ENCODE measurements at regions not wholly inside any gene's neighbourhood (a gene's known extent, or its start where the extent isn't known, plus 50 kb on each side); places are given as distances from the start of the nearest gene placed in this dataset.
"Not testable (repeated sequence)": the region's sequence is repeated elsewhere in the genome, so short reads cannot be mapped to it uniquely, and the experiment has no call there.

DNA sequence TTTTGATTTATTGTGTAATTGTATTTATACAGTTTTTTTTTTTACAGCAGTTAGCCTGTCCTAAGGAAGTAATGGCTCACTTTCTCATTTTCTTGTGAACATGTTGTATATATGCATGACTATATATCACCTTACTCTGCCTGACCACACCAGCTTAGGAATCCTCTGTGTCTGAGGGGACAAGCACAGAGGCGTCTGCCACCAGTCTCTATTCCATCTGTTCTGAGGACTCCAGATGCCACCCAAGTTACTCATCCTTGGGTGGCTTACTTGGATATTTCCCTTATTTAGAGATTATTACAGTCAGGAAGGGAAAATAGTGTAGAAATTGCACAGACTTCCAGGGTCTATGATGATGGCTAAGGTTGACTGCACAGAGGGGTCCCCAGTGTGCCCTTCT, 256.3 kb upstream of the C9orf72 start:
- Histone ChIP-seq H4K8ac (replicated peaks; ENCODE audit: insufficient read length, low read depth, low read length) (no peak overlapping the region), H2BK20ac (ENCODE audit: low read depth, low read length, poor library complexity, severe bottlenecking) (no peak overlapping the region), H3K23me2 (ENCODE audit: insufficient read length, low read depth, low read length, poor library complexity, severe bottlenecking) (no peaks in the 10 kb centered on the region), H2BK12ac (ENCODE audit: insufficient read length, low read depth, low read length) (no peak overlapping the region), H4K5ac (ENCODE audit: insufficient read length, low read depth, low read length) (no peak overlapping the region), H3K79me1 (ENCODE audit: insufficient read depth, low read depth, low read length, poor library complexity, severe bottlenecking) (no peaks in the 10 kb centered on the region), H3K56ac (ENCODE audit: insufficient read length, low read depth, low read length) (no peak overlapping the region), H3K27ac (ENCODE audit: insufficient read length, low read depth, low read length) (no peak overlapping the region), H2BK120ac (ENCODE audit: low read depth, low read length, poor library complexity, severe bottlenecking) (no peak overlapping the region), H3K4me2 (ENCODE audit: insufficient read depth, insufficient read length, low read length) (no peak overlapping the region), H2AFZ (ENCODE audit: low read length) (no peak overlapping the region), H3T11ph (ENCODE audit: low read length) (no peak overlapping the region), H3K27me3 (ENCODE audit: insufficient read depth, low read length) (no peaks in the 10 kb centered on the region), H3K14ac (ENCODE audit: insufficient read depth, low read length) (no peak overlapping the region), H3K23ac (ENCODE audit: insufficient read length, low read depth, low read length) (no peak overlapping the region), H3K79me2 (ENCODE audit: insufficient read depth, low read length) (no peaks in the 10 kb centered on the region), H3K18ac (ENCODE audit: insufficient read length, low read depth, low read length) (no peak overlapping the region), H3K4ac (ENCODE audit: low read depth, low read length) (no peak overlapping the region), H2BK5ac (ENCODE audit: insufficient read length, low read length) (no peak overlapping the region), H3K9me3 (ENCODE audit: control insufficient read depth, low read depth, low read length) (no peaks in the 10 kb centered on the region), H4K91ac (ENCODE audit: insufficient read length, low read depth, low read length) (no peak overlapping the region), H3K9ac (ENCODE audit: extremely low read depth, insufficient read length, low read length) (no peak overlapping the region), H4K20me1 (ENCODE audit: control insufficient read depth, insufficient read depth, insufficient read length) (no peaks in the 10 kb centered on the region), H3K4me1 (ENCODE audit: insufficient read depth, low read length) (no peaks in the 10 kb centered on the region), H2BK15ac (ENCODE audit: low read depth, low read length) (no peak overlapping the region), H2AK5ac (ENCODE audit: insufficient read length, low read length) (no peak overlapping the region)
- no peak for DNase-seq
- Mint-ChIP-seq H3K27ac (no peak overlapping the region), H3K36me3 (ENCODE audit: insufficient read depth in 1 of 3, low read depth in 3 of 3) (no peaks in the 10 kb centered on the region; a peak in 1 of 7 replicates), H3K27me3 (ENCODE audit: low read depth) (no peaks in the 10 kb centered on the region), H3K4me3 (no peak overlapping the region), H3K4me1 (peaks cover 0 to 4% of the 10 kb centered on the region in 2 experiments; a peak in 3 of 4 replicates), H3K9me3 (no peaks in the 10 kb centered on the region; a peak in 1 of 5 replicates)
- TF ChIP-seq, protein P1, sequence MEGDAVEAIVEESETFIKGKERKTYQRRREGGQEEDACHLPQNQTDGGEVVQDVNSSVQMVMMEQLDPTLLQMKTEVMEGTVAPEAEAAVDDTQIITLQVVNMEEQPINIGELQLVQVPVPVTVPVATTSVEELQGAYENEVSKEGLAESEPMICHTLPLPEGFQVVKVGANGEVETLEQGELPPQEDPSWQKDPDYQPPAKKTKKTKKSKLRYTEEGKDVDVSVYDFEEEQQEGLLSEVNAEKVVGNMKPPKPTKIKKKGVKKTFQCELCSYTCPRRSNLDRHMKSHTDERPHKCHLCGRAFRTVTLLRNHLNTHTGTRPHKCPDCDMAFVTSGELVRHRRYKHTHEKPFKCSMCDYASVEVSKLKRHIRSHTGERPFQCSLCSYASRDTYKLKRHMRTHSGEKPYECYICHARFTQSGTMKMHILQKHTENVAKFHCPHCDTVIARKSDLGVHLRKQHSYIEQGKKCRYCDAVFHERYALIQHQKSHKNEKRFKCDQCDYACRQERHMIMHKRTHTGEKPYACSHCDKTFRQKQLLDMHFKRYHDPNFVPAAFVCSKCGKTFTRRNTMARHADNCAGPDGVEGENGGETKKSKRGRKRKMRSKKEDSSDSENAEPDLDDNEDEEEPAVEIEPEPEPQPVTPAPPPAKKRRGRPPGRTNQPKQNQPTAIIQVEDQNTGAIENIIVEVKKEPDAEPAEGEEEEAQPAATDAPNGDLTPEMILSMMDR (conservative IDR thresholded peaks at IDR 0.05) = no peak
- WGBS (ENCODE audit: extremely low coverage, insufficient read length, low lambda C conversion rate) = no CpG with 5 or more reads among the region's 1 CpG

DNA sequence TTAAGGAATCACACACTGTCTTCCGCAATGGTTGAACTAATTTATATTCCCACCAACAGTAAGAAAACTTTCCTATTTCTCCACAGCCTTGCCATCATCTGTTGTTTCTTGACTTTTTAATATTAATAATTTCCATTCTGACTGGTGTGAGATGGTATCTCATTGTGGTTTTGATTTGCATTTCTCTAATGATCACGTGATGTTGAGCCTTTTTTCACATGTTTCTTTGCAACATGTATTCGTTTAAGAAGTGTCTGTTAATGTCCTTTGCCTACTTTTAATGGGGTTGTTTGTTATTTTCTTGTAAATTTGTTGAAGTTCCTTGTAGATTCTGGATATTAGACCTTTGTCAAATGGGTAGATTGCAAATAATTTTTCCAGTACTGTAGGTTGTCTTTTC, 258.8 kb upstream of the C9orf72 start:
- H2BK120ac ChIP-seq (ENCODE audit: low read depth, low read length, poor library complexity, severe bottlenecking); H3T11ph ChIP-seq (ENCODE audit: low read length); H3K18ac ChIP-seq (ENCODE audit: insufficient read length, low read depth, low read length); H2BK5ac ChIP-seq (ENCODE audit: insufficient read length, low read length); H3K9me3 ChIP-seq (ENCODE audit: control insufficient read depth, low read depth, low read length); H3K27me3 ChIP-seq (ENCODE audit: insufficient read depth, low read length); H3K23ac ChIP-seq (ENCODE audit: insufficient read length, low read depth, low read length); H4K20me1 ChIP-seq (ENCODE audit: control insufficient read depth, insufficient read depth, insufficient read length); H3K14ac ChIP-seq (ENCODE audit: insufficient read depth, low read length); H3K4me1 Mint-ChIP-seq; H3K79me1 ChIP-seq (ENCODE audit: insufficient read depth, low read depth, low read length, poor library complexity, severe bottlenecking); H2AK5ac ChIP-seq (ENCODE audit: insufficient read length, low read length); H3K4me2 ChIP-seq (ENCODE audit: insufficient read depth, insufficient read length, low read length); H3K27me3 Mint-ChIP-seq (ENCODE audit: low read depth); H3K27ac ChIP-seq (ENCODE audit: insufficient read length, low read depth, low read length); H2BK12ac ChIP-seq (ENCODE audit: insufficient read length, low read depth, low read length); H4K8ac ChIP-seq (replicated peaks; ENCODE audit: insufficient read length, low read depth, low read length); H3K4me1 ChIP-seq (ENCODE audit: insufficient read depth, low read length); H3K79me2 ChIP-seq (ENCODE audit: insufficient read depth, low read length); H3K9me3 Mint-ChIP-seq; H4K5ac ChIP-seq (ENCODE audit: insufficient read length, low read depth, low read length); H2AFZ ChIP-seq (ENCODE audit: low read length); H3K9ac ChIP-seq (ENCODE audit: extremely low read depth, insufficient read length, low read length); H3K56ac ChIP-seq (ENCODE audit: insufficient read length, low read depth, low read length); H2BK20ac ChIP-seq (ENCODE audit: low read depth, low read length, poor library complexity, severe bottlenecking); H3K4me3 Mint-ChIP-seq; H3K27ac Mint-ChIP-seq; H3K36me3 Mint-ChIP-seq (ENCODE audit: insufficient read depth in 1 of 3, low read depth in 3 of 3); H3K4ac ChIP-seq (ENCODE audit: low read depth, low read length); DNase-seq; H4K91ac ChIP-seq (ENCODE audit: insufficient read length, low read depth, low read length); H2BK15ac ChIP-seq (ENCODE audit: low read depth, low read length); H3K23me2 ChIP-seq (ENCODE audit: insufficient read length, low read depth, low read length, poor library complexity, severe bottlenecking): not testable (repeated sequence)
- no CpG with 5 or more reads among the region's 3 CpGs for WGBS (ENCODE audit: extremely low coverage, insufficient read length, low lambda C conversion rate)

Measured in H9 (cell line).